Prostate gland (tissue), 2 donors: ENCODE measurements at regions not wholly inside any gene's neighbourhood (a gene's known extent, or its start where the extent isn't known, plus 50 kb on each side); places are given as distances from the start of the nearest gene placed in this dataset.

Experiments
- CTCF ChIP-seq, 4 experiments: fragments of 200-600 bp in 2 of 4; fragments of 450-650 bp in 2 of 4; sonication (generic) in 2 of 4; IDR thresholded peaks; 1 replicate in 3 of 4; 2 replicates in 1 of 4; pipeline ENCODE4 v1.5.1; 2016 to 2019; ENCODE audit warnings: antibody characterized with exemption in 4 of 4, mild to moderate bottlenecking in 2 of 4, moderate library complexity in 2 of 4
- POLR2A ChIP-seq: fragments of 450-650 bp; IDR thresholded peaks from one replicate; pipeline ENCODE4 v1.6.1; 2016; ENCODE audit warnings: antibody characterized with exemption, mild to moderate bottlenecking
- POLR2AphosphoS5 ChIP-seq: sonication (generic); formaldehyde crosslinking; IDR thresholded peaks from one replicate; pipeline ENCODE4 v1.6.1; 2017; ENCODE audit warnings: antibody characterized with exemption

GRCh38 chr20:61043681-61044080, 208.4 kb upstream of the CDH4 start:
- TF ChIP-seq POLR2A (no peak), CTCF (IDR thresholded peaks at IDR 0.05) (no peak), POLR2AphosphoS5 (no peak)
